ENCODE measurements at regions not wholly inside any gene's neighbourhood (a gene's known extent, or its start where the extent isn't known, plus 50 kb on each side); places are given as distances from the start of the nearest gene placed in this dataset.
"Not testable (repeated sequence)": the region's sequence is repeated elsewhere in the genome, so short reads cannot be mapped to it uniquely, and the experiment has no call there.

DNA sequence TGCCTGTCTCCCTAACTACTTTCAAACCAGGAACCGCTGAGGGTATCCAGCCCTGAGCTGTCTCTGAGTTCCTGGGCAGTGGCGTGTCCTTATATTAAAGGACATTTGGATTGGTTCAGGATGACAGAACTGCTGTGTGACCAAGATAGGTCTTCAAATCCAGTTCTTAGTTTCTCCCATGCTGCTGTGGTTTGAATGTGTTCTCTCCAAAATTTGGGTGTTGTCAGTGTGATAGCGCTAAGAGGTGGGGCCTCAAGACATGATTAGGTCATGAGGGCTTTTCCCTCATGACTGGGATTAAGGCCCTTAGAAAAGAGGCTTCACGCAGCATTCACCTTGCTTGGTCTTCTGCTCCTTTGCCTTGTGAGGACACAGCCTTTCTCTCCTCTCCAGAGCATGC is 376.5 kb upstream of the TPM1 start:
- Histone ChIP-seq H3K4me1 (no peaks in the 10 kb centered on the region), H3K9me3 (no peaks in the 10 kb centered on the region), H3K27me3 (no peaks in the 10 kb centered on the region), H3K4me3 (no peak overlapping the region), H3K27ac (no peak overlapping the region), H3K36me3 (peaks cover 6 to 19% of the 10 kb centered on the region in 2 donors)
- DNase-seq (ENCODE audit: low spot score in 2 of 2): no peak
- TF ChIP-seq, protein P1, sequence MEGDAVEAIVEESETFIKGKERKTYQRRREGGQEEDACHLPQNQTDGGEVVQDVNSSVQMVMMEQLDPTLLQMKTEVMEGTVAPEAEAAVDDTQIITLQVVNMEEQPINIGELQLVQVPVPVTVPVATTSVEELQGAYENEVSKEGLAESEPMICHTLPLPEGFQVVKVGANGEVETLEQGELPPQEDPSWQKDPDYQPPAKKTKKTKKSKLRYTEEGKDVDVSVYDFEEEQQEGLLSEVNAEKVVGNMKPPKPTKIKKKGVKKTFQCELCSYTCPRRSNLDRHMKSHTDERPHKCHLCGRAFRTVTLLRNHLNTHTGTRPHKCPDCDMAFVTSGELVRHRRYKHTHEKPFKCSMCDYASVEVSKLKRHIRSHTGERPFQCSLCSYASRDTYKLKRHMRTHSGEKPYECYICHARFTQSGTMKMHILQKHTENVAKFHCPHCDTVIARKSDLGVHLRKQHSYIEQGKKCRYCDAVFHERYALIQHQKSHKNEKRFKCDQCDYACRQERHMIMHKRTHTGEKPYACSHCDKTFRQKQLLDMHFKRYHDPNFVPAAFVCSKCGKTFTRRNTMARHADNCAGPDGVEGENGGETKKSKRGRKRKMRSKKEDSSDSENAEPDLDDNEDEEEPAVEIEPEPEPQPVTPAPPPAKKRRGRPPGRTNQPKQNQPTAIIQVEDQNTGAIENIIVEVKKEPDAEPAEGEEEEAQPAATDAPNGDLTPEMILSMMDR (IDR thresholded peaks at IDR 0.05): no peak
- intact Hi-C loops (cut with DNase I): no loop called here

DNA sequence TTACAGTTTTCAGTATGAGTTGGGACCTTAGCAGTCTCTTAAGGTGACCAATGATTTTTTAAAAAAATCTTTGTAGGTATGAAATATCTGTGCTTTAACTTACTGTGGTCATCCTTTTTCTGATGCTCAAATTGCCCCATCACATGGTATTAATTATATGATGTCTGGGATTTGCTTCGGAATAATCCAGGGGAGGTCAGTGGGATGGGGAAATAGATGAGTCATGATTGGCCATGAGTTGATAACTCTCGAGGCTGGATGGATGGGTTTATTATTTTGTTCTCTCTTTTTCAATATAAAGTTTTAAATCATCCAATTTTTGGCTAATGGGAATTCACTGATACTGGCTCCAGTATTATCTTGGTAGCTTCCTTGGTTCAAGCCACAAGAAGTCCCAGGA is 370.3 kb upstream of the TPM1 start:
- no peaks in the 10 kb centered on the region for H3K4me1 ChIP-seq
- H3K27me3 ChIP-seq: no peaks in the 10 kb centered on the region
- DNase-seq (ENCODE audit: low spot score in 2 of 2): no peak
- no peak overlapping the region for H3K27ac ChIP-seq
- peaks cover 21 to 49% of the 10 kb centered on the region in 2 donors for H3K36me3 ChIP-seq
- no peaks in the 10 kb centered on the region for H3K9me3 ChIP-seq
- no peak overlapping the region for H3K4me3 ChIP-seq
- intact Hi-C loops (cut with DNase I): no loop called here
- TF ChIP-seq, protein P1 (IDR thresholded peaks at IDR 0.05): no peak

DNA sequence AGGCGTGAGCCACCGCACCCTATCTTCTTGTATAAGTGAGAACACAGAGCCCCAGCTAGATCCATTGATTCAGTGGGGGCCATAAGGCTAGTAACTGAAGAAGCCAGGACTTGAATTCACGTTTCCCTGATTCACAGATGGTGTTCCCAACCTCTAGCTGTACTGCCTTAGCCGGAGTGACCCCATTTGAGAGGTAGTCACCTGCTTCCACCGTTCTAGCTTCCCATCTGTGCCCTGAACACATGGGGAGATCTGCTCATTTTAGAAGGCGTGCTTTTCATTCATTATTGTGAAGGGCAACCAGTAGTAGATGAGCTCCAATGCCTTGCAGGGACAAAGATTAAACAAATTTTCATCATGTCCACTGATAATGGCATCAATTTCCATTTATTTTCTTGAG is 365.7 kb upstream of the TPM1 start:
- Histone ChIP-seq H3K4me1 (no peaks in the 10 kb centered on the region), H3K9me3 (no peaks in the 10 kb centered on the region), H3K4me3 (no peak overlapping the region), H3K27ac (no peak overlapping the region), H3K27me3 (no peaks in the 10 kb centered on the region), H3K36me3 (peaks cover 26 to 38% of the 10 kb centered on the region in 2 donors)
- TF ChIP-seq, protein P1 (IDR thresholded peaks at IDR 0.05): no peak
- no peak for DNase-seq (ENCODE audit: low spot score in 2 of 2)
- intact Hi-C loops (cut with DNase I): no loop called here

DNA sequence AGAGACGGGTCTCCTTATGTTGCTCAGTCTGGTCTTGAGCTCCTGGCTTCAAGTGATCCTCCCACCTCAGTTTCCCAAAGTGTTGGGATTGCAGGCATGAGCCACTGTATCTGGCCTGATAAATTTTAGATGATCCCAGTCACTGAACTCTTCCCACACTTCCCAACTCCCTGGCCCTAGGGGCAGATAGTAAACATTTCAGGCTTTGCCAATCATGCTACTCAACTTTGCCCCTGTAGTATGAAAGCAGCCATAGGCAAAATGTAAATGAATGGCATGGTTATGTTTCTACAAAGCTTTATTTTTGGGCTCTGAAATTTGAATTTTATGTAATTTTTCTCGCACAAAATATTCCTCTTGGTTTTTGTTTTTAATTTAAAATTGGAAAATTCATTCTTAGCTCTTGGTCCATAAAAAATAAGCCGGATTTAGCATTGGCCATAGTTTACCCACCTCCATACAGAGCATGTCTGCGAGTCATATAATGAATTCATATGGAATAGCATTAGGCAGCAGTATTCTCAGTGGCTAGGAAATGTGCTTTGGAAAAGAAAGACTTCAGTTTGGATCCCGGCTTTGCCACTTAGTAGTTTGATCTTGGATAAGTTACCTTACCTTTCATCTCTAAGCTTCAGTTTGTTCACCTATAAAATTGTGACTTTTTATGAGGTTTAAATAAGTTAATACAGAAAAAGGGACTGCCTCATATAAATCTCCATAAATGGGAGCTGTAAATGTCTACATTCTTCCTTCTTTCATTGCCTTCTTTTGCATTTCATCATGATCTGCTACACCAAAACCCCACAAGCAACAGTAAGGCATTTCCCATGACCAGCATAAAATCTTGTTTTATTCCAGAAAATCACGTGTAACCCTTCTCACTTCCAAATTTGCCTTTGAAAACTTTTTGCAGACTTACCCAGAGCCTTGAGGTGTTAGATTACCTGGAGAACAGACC is 360.3 kb upstream of the TPM1 start:
- TF ChIP-seq, protein P1 (IDR thresholded peaks at IDR 0.05): no peak
- Histone ChIP-seq H3K27ac (no peak overlapping the region), H3K36me3 (peaks cover 12 to 13% of the 10 kb centered on the region in 2 donors), H3K4me3 (no peak overlapping the region), H3K27me3 (no peaks in the 10 kb centered on the region), H3K9me3 (no peaks in the 10 kb centered on the region), H3K4me1 (no peaks in the 10 kb centered on the region)
- no peak for DNase-seq (ENCODE audit: low spot score in 2 of 2)
- intact Hi-C loops (cut with DNase I): no loop called here

DNA sequence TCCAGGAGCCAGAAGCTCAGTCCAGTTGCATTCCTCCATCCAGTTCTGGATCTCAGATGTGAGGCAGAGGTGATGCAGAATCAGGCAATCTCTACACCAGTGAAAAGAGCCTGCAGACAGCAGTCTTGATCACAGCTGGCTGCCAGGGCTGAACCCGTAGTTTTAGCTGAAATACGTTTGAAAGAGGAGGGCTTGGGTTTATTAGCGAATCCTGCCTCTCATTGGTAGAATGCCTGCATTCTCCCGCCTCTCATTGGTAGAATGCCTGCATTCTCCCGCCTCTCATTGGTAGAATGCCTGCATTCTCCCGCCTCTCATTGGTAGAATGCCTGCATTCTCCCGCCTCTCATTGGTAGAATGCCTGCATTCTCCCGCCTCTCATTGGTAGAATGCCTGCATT is 359.4 kb upstream of the TPM1 start:
- H3K27me3 ChIP-seq; DNase-seq (ENCODE audit: low spot score in 2 of 2); H3K27ac ChIP-seq; intact Hi-C loops (cut with DNase I); H3K4me3 ChIP-seq; H3K9me3 ChIP-seq; H3K4me1 ChIP-seq: not testable (repeated sequence)
- peaks cover 10 to 11% of the 10 kb centered on the region in 2 donors for H3K36me3 ChIP-seq

DNA sequence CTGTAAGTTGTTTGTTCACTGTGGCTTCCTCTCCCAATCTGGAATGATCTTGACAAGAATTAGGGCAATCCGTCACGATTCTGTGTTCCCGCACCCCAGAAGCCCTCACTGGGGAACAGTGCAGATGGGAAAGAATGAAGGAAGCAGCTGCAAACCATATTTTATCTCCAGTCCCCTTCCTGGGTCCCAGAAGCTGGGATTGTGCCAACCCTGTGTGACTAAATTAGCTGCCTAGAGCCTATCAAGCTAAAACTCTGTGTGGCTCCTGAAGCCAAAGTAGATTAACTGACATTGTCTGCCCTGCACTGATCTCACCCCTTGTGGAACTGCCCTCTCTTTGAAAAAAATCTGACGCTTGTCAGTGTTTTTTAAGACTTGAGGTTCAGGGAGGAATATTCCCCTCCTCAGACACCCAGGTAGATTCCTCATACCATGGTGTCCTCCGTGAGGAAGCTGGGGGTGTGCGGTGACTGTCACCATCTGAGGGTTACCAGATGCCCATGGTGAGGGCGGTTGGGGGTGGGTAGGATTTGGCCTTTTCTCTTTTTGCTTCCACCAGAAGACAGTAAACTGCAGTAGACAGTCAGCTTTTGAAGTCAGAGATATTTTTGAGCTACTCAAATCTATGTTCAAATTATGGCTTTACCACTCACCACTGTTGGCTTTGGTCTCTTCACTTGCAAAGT is 358.3 kb upstream of the TPM1 start:
- Histone ChIP-seq H3K9me3 (no peaks in the 10 kb centered on the region), H3K27ac (no peak overlapping the region)
- intact Hi-C loops (cut with DNase I): no loop called here

More for the DNA sequence above, 358.3 kb upstream of the TPM1 start:
- TF ChIP-seq, protein P1 (IDR thresholded peaks at IDR 0.05): no peak
- Histone ChIP-seq H3K4me3 (no peak overlapping the region), H3K36me3 (peaks cover 6 to 11% of the 10 kb centered on the region in 2 donors), H3K4me1 (no peaks in the 10 kb centered on the region), H3K27me3 (no peaks in the 10 kb centered on the region)
- DNase-seq (ENCODE audit: low spot score in 2 of 2): no peak

Measured in ascending aorta (tissue), 2 donors.